GM12873 (cell line): ENCODE measurements at regions not wholly inside any gene's neighbourhood (a gene's known extent, or its start where the extent isn't known, plus 50 kb on each side); places are given as distances from the start of the nearest gene placed in this dataset.

Experiments used
- TF ChIP-seq, protein P1 (sequence below): IDR thresholded peaks from 2 replicates; pipeline ENCODE4 v1.5.1; 2012; ENCODE audit warnings: low read depth, mild to moderate bottlenecking, moderate library complexity, low read length, control low read depth; ENCODE audit not compliant: insufficient read depth; ENCODE audit errors: missing control alignments

DNA sequence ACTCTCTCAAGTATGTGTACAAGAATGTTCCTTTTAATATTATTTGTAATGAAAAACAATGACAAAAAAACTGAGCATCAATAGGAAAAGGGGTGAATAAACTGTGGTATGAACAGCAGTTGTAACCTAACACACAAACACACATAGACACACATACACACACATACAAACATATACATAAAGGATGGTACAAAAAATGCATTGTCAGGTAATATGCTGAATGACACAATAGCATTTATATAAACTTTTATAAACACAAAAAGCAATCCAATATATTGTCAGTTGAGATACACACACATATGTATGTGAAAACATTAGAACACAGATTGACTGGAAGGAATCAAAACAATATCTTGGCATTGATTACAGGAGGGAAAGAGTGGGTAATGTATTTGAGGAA is 227.0 kb upstream of the ISL1 start:
- TF ChIP-seq, protein P1, sequence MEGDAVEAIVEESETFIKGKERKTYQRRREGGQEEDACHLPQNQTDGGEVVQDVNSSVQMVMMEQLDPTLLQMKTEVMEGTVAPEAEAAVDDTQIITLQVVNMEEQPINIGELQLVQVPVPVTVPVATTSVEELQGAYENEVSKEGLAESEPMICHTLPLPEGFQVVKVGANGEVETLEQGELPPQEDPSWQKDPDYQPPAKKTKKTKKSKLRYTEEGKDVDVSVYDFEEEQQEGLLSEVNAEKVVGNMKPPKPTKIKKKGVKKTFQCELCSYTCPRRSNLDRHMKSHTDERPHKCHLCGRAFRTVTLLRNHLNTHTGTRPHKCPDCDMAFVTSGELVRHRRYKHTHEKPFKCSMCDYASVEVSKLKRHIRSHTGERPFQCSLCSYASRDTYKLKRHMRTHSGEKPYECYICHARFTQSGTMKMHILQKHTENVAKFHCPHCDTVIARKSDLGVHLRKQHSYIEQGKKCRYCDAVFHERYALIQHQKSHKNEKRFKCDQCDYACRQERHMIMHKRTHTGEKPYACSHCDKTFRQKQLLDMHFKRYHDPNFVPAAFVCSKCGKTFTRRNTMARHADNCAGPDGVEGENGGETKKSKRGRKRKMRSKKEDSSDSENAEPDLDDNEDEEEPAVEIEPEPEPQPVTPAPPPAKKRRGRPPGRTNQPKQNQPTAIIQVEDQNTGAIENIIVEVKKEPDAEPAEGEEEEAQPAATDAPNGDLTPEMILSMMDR, result no peak

DNA sequence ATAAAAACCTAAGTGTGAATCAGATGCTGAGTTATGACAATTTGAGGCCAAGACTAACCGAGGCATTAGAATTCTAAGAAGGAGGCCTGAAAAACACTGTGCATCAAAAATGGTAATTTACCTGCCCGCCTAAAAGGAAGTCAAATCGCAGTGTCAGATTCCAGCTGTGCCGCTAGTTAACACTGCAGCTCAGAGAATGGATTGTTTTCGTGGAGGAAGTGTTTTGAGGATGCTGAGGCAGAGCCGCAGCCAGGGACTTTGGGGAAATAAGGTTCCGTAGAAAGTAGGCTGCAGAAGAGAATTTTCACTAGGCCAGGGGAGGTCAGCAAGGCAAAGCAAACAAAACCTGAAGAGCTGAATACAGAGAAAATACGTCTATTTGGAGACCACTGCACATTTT is 226.4 kb upstream of the ISL1 start:
- TF ChIP-seq, protein P1, result no peak

DNA sequence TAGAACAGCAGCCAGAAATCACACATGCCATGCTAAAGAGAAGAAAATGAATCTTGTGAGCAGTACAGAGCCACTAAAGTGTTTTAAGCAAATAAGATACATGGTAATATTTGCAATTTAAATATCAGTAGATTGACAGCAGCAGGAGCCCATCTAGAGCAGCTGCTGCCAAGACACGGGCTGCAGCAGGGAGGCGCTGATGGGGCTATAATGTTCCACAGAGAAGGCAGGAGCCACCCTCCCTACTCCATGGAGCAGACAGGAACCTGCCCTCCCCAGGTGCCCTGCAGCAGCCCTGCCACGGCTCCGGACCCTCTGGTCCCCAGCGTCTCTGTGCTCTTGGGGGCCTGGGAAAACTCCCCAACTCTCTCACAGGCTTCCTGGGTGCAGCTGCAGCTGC is 224.1 kb upstream of the ISL1 start:
- TF ChIP-seq, protein P1, result no peak

DNA sequence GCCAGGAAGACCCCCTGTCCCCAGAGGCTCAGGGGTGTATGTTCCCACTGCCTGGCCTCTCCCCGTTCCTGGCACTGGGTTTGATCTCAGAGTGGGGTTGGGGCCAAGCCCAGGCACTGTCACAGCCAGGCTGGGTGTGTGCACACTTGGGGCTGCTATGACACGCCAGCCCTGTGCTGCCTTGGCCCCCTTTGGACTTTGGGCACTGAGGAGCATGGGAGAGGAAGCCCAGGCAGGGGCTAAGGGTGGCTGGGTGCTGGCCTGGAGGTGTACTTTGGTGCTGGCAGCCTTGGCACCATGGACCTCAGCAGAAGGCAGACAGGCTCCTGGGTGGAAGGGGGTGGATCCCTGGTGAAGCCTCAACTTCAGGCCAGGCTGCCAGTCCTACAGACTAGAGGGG is 223.6 kb upstream of the ISL1 start:
- TF ChIP-seq, protein P1, result no peak

DNA sequence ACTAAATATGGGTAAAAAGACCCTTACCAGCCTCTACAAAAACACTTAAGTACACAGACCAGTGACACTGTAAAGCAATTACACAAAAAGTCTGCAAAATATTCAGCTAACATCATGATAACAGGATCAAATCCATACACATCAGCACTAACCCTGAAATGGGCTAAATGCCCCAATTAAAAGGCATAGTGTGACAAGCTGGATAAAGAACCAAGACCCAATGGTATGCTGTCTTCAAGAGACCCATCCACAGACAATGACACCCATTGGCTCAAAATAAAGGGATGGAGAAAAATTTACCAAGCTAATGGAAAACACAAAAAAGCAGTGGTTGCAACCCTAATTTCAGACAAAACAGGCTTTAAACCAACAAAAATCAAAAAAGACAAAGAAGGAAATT is 221.0 kb upstream of the ISL1 start:
- TF ChIP-seq, protein P1, result no peak

DNA sequence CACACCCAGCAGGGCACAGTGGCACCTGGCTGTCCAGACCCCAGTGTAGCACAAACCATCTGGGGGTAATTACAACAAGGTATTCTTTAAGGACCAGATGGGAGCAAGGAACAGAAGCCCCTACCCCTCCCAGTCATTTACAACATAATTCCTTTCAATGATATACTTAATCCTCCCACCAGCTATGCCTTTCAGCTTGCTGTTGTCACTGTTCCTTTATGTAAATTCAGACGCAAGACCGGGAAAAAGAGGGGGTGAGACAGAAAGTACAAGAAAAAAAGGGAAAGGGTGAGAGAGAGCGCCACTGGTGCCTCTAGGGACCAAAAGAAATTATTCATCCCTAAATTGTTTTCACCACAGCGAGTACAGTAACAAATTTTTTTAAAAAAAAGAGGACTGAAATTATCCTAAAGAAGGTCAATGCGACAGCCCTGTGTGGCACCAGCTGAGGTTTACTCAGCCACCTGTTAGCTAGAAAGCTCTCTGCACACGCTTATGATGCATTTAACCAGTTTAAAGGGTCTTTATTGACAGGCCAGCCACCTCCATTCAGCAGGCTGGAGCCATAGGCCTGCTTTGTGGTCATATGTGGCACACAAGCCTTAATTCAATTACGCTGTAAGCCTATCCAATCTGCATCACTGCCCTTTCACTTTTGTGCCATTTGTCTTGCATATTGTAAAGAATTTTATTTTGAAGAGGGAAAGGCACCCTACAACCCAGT is 210.2 kb upstream of the ISL1 start:
- TF ChIP-seq, protein P1, result no peak

DNA sequence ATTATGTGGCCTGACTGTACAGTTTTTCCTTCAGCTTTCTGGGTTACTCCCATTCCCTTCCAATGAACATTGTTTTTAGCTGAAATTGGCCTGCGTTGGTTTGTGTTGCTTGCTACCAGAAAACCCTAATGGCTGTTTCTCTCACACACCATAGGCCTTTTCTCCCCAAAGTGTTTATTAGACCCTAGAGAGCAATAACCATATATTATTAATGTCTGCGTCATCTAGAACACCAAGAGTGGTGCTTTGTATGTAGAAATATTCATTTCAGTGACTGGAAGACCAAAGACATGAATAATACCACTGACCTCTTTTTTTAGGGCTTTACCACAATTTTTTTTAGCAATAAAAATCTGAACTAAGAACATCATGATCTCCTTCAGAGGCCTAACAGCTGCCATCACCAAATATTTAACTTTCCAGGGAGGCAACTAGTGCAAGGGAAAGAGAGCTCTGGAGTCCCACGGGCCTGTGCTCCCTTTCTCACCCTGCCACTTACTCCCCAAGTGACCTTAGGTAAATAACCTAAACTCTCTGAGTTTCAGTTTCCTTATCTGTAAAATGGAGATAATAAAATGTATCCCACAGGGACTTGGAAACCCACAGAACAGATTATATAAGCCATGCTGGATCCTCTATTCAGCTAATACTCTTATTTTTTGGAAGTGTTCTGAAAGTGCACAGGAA is 201.9 kb upstream of the ISL1 start:
- TF ChIP-seq, protein P1, result no peak
